ENCODE measurements at regions not wholly inside any gene's neighbourhood (a gene's known extent, or its start where the extent isn't known, plus 50 kb on each side); places are given as distances from the start of the nearest gene placed in this dataset.

DNA sequence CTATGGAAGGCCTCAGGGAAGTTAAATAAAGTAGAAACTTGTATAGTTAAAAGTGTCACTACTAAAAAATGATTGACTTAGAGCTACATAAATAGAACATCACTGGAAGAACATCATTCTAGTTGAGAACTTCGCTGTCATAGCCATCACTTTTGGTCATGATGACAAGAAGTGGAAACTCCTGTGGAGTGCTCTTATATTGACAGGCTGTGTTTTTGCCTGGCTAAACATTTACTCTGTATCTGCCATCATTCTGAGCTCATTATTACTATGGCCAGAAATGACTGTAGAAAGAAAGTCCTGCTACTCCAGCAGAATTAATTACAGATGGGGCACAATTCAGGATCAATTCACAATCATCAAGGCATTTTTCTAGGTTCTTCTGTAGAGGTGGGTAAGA is 165.1 kb upstream of the GOLIM4 start:
- H3K4me3 ChIP-seq = no peak overlapping the region
- H3K27ac ChIP-seq = no peak overlapping the region
- ATAC-seq (ENCODE audit: insufficient number of reproducible peaks, low FRiP score, low read depth) = no peak
- H3K9me3 ChIP-seq = no peaks in the 10 kb centered on the region
- H3K27me3 ChIP-seq (replicated peaks; ENCODE audit: insufficient read depth) = no peaks in the 10 kb centered on the region
- TF ChIP-seq, protein P1, sequence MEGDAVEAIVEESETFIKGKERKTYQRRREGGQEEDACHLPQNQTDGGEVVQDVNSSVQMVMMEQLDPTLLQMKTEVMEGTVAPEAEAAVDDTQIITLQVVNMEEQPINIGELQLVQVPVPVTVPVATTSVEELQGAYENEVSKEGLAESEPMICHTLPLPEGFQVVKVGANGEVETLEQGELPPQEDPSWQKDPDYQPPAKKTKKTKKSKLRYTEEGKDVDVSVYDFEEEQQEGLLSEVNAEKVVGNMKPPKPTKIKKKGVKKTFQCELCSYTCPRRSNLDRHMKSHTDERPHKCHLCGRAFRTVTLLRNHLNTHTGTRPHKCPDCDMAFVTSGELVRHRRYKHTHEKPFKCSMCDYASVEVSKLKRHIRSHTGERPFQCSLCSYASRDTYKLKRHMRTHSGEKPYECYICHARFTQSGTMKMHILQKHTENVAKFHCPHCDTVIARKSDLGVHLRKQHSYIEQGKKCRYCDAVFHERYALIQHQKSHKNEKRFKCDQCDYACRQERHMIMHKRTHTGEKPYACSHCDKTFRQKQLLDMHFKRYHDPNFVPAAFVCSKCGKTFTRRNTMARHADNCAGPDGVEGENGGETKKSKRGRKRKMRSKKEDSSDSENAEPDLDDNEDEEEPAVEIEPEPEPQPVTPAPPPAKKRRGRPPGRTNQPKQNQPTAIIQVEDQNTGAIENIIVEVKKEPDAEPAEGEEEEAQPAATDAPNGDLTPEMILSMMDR (IDR thresholded peaks at IDR 0.05) = no peak
- no peaks in the 10 kb centered on the region for H3K4me1 ChIP-seq (ENCODE audit: control insufficient read depth in 1 of 2, low read depth in 2 of 2)
- no peaks in the 10 kb centered on the region for H3K36me3 ChIP-seq
- DNase-seq (ENCODE audit: low spot score) = no peak

DNA sequence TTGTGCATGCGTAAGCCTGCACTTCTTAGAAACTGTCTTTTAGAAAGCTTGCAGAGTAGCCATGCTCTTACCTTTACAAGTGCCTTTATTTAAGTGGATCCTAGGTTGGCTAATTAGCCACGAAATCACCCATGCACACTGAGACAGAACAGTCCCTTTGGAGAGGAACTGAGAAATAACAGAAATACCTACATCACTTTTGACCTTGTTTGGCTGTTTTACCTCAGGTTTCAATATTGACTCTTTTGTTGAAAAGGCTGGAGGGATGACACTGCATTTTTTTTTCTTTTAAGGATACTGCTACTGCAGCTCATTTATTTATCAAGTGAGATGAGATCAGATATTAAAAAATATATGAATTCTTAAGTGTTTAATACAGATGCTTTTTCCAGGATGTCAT is 155.6 kb upstream of the GOLIM4 start:
- H3K4me3 ChIP-seq = no peak overlapping the region
- no peaks in the 10 kb centered on the region for H3K27me3 ChIP-seq (replicated peaks; ENCODE audit: insufficient read depth)
- no peaks in the 10 kb centered on the region for H3K9me3 ChIP-seq
- DNase-seq (ENCODE audit: low spot score) (no peak), ATAC-seq (ENCODE audit: insufficient number of reproducible peaks, low FRiP score, low read depth) (no peak)
- no peak overlapping the region for H3K27ac ChIP-seq
- no peaks in the 10 kb centered on the region for H3K36me3 ChIP-seq
- H3K4me1 ChIP-seq (ENCODE audit: control insufficient read depth in 1 of 2, low read depth in 2 of 2) = peaks cover 0 to 6% of the 10 kb centered on the region in 2 donors
- TF ChIP-seq, protein P1 (IDR thresholded peaks at IDR 0.05) = no peak

DNA sequence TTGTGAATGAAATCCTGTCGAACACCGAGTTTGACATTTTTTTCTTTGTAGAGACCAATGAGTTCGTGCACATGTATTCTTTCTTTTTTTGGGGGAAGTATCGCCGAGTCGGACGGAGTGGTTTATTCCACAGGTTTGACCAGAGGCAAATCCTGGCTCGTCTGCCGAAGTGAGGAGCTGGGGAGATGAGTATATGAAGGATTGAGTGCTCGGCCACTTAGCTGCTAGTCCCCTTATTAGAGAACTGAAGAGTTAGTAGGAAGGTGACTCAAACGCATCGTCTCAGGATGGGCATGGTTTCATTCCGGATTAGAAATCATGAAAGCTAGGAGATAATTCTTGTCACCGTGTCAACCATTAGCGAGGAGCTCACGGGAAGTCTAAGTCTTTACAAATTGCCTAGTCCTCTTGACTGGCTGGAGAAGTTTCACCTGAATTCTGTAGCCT is 154.7 kb upstream of the GOLIM4 start:
- ATAC-seq (ENCODE audit: insufficient number of reproducible peaks, low FRiP score, low read depth) (no peak), DNase-seq (ENCODE audit: low spot score) (no peak)
- Histone ChIP-seq H3K27me3 (replicated peaks; ENCODE audit: insufficient read depth) (no peaks in the 10 kb centered on the region), H3K9me3 (no peaks in the 10 kb centered on the region), H3K4me3 (peak overlapping the region; percentile 82), H3K36me3 (no peaks in the 10 kb centered on the region), H3K4me1 (ENCODE audit: control insufficient read depth in 1 of 2, low read depth in 2 of 2) (peaks cover 0 to 6% of the 10 kb centered on the region in 2 donors), H3K27ac (no peak overlapping the region)
- TF ChIP-seq, protein P1 (IDR thresholded peaks at IDR 0.05) = no peak

DNA sequence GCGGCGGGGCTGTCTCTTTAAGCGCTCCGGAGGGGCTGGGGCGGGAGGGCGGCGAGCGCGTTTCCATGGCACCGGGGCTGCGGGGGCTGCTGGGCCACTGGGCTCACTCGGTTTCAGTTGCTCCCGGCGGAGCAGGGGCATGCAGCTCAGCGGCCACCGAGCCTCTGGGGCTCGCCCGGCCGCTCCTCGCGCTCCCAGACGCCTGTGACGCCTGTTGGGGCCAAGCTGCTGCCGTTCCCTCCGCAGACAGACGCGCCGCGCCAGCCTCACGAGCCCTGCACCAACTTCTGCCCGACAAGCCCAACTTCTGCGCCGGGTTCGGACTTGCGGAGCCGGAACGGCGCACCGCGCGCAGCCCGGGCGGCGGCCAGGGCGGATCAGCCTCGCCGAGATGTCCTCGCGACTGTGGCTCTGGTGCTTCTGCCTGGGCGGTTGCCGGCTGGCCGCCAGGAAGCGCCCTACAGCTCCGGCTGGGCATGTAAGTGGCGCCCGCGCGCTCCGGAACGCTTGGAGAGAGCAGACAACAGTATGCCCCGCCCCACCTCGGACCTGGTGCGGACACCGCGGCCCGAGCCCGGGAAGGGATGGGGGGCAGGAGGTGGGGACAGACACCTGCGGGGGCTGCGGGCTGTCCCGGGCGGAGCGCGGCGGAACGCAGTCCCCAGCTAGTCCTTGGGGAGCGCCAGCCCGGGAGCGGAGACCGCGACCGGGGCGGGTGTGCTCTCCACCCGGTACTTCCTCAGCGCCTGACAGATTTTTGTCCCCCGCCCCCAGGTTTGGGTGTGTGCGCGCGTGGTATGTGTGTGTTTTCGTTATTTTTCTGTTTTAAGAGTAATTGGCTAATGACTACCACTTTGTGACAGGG is 154.1 kb upstream of the GOLIM4 start:
- peak overlapping the region in 1 of 2 donors; percentile 43 for H3K27ac ChIP-seq
- no peak for DNase-seq (ENCODE audit: low spot score)
- TF ChIP-seq, protein P1 (IDR thresholded peaks at IDR 0.05) = peak; percentile 11
- peak; percentile 33 for ATAC-seq (ENCODE audit: insufficient number of reproducible peaks, low FRiP score, low read depth)
- H3K4me3 ChIP-seq = peak overlapping the region; percentile 82
- no peaks in the 10 kb centered on the region for H3K36me3 ChIP-seq
- H3K9me3 ChIP-seq = no peaks in the 10 kb centered on the region
- H3K4me1 ChIP-seq (ENCODE audit: control insufficient read depth in 1 of 2, low read depth in 2 of 2) = peaks cover 0 to 6% of the 10 kb centered on the region in 2 donors
- no peaks in the 10 kb centered on the region for H3K27me3 ChIP-seq (replicated peaks; ENCODE audit: insufficient read depth)

DNA sequence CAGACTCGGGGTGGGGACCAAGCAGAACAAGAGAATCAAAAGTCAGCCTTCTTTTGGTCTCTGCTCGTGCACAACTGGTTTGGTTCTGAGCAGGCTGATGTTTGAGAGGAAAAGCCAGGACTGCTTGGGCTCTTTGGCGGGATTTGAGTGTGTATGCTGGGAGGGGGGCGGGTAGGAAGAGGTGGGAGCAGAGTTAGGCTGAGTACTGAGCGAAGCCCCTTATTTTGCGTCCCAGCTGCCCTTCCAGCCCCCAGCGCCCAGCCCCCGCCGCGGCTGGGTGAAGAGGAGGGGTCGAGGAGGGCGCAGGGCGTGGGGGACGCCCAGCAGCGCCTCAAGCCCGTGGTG is 153.5 kb upstream of the GOLIM4 start:
- H3K27ac ChIP-seq = peak overlapping the region in 1 of 2 donors; percentile 43
- H3K4me1 ChIP-seq (ENCODE audit: control insufficient read depth in 1 of 2, low read depth in 2 of 2) = peaks cover 0 to 6% of the 10 kb centered on the region in 2 donors
- ATAC-seq (ENCODE audit: insufficient number of reproducible peaks, low FRiP score, low read depth) (peak; percentile 13), DNase-seq (ENCODE audit: low spot score) (no peak)
- no peaks in the 10 kb centered on the region for H3K9me3 ChIP-seq
- peak overlapping the region; percentile 82 for H3K4me3 ChIP-seq
- TF ChIP-seq, protein P1 (IDR thresholded peaks at IDR 0.05) = no peak
- H3K27me3 ChIP-seq (replicated peaks; ENCODE audit: insufficient read depth) = no peaks in the 10 kb centered on the region
- H3K36me3 ChIP-seq = no peaks in the 10 kb centered on the region
